HL-60 (cell line): ENCODE measurements at regions not wholly inside any gene's neighbourhood (a gene's known extent, or its start where the extent isn't known, plus 50 kb on each side); places are given as distances from the start of the nearest gene placed in this dataset.

ENCODE experiments used
- DNase-seq, 2 experiments: peaks; one replicate each; pipeline ENCODE4 v3.0.0-alpha.2; 2010 to 2020; ENCODE audit warnings: low read depth in 1 of 2, low spot score in 1 of 2
- H3K27ac ChIP-seq: fragments of 250-450 bp; sonication (Bioruptor Pico); replicated peaks from 2 replicates; pipeline ENCODE4 v1.5.1; 2020; ENCODE audit warnings: mild to moderate bottlenecking, moderate library complexity
- H3K27me3 ChIP-seq: fragments of 250-450 bp; sonication (Bioruptor Pico); 2 replicates; pipeline ENCODE4 v1.5.1; 2021; ENCODE audit warnings: mild to moderate bottlenecking, moderate library complexity; ENCODE audit not compliant: insufficient read depth, poor library complexity, severe bottlenecking
- H3K4me3 ChIP-seq: replicated peaks from 2 replicates; pipeline ENCODE4 v1.5.1; 2011; ENCODE audit warnings: mild to moderate bottlenecking, control low read depth, low read length; ENCODE audit not compliant: insufficient read depth
- CTCF ChIP-seq: IDR thresholded peaks from one replicate; pipeline ENCODE4 v1.5.1; 2011; ENCODE audit warnings: low read length, control low read depth, inconsistent platforms; ENCODE audit not compliant: insufficient read depth
- GABPA ChIP-seq: IDR thresholded peaks from 2 replicates; pipeline ENCODE4 v1.6.1; 2012; ENCODE audit warnings: low read depth
- POLR2AphosphoS5 ChIP-seq: IDR thresholded peaks from 2 replicates; pipeline ENCODE4 v1.6.1; 2012; ENCODE audit warnings: low read depth
- REST ChIP-seq: IDR thresholded peaks from 2 replicates; pipeline ENCODE4 v1.6.1; 2012; ENCODE audit warnings: low read depth; ENCODE audit not compliant: insufficient replicate concordance
- SPI1 ChIP-seq: IDR thresholded peaks from 2 replicates; pipeline ENCODE4 v1.6.1; 2012; ENCODE audit warnings: low read depth, mild to moderate bottlenecking, borderline replicate concordance

- H3K27me3 ChIP-seq, result no peaks in the 10 kb centered on the region
- H3K4me3 ChIP-seq, result no peak overlapping the region
- no peak overlapping the region for H3K27ac ChIP-seq
- TF ChIP-seq CTCF (no peak), POLR2AphosphoS5 (no peak), GABPA (no peak), SPI1 (no peak), REST (no peak)
- DNase-seq, result no peak
Observed at GRCh38 chr3:153960458-153961074, 160.6 kb upstream of the ARHGEF26 start.

- Histone ChIP-seq H3K27ac (no peak overlapping the region), H3K27me3 (no peaks in the 10 kb centered on the region), H3K4me3 (no peak overlapping the region)
- no peak for DNase-seq
- TF ChIP-seq GABPA (no peak), CTCF (no peak), POLR2AphosphoS5 (no peak), SPI1 (no peak), REST (no peak)
Observed at GRCh38 chr3:153961494-153961893, 159.7 kb upstream of the ARHGEF26 start.

GRCh38 chr3:153963012-153963411, 158.2 kb upstream of the ARHGEF26 start:
- H3K27me3 ChIP-seq, result no peaks in the 10 kb centered on the region
- TF ChIP-seq POLR2AphosphoS5, result no peak
- TF ChIP-seq CTCF, result no peak
- TF ChIP-seq REST, result no peak
- DNase-seq, result no peak
- no peak overlapping the region for H3K27ac ChIP-seq
- H3K4me3 ChIP-seq, result no peak overlapping the region
